Endodermal cell (in vitro differentiated cells): ENCODE measurements at regions not wholly inside any gene's neighbourhood (a gene's known extent, or its start where the extent isn't known, plus 50 kb on each side); places are given as distances from the start of the nearest gene placed in this dataset.

Source experiments
- DNase-seq: peaks from one replicate; pipeline ENCODE4 v3.0.0-alpha.2; 2017
- H3K27ac ChIP-seq: 2 replicates; pipeline ENCODE4 v1.5.1; 2013; ENCODE audit warnings: mild to moderate bottlenecking, low read depth, low read length, moderate library complexity
- H3K27me3 ChIP-seq: 2 replicates; pipeline ENCODE4 v1.6.1; 2013; ENCODE audit warnings: mild to moderate bottlenecking, low read length, moderate library complexity; ENCODE audit not compliant: insufficient read depth, control insufficient read depth, poor library complexity, severe bottlenecking
- H3K36me3 ChIP-seq: 2 replicates; pipeline ENCODE4 v1.7.0; 2013; ENCODE audit warnings: mild to moderate bottlenecking, low read length, moderate library complexity; ENCODE audit not compliant: control insufficient read depth, insufficient read depth
- H3K4me1 ChIP-seq: one replicate; pipeline ENCODE4 v1.7.0; 2013; ENCODE audit warnings: low read length; ENCODE audit not compliant: control insufficient read depth, insufficient read depth
- H3K4me3 ChIP-seq: 2 replicates; pipeline ENCODE4 v1.5.1; 2013; ENCODE audit warnings: mild to moderate bottlenecking, low read length, moderate library complexity
- H3K9ac ChIP-seq: 2 replicates; pipeline ENCODE4 v1.6.1; 2013; ENCODE audit warnings: mild to moderate bottlenecking, low read length, moderate library complexity; ENCODE audit not compliant: poor library complexity, severe bottlenecking; ENCODE audit errors: extremely low read depth
- H3K9me3 ChIP-seq: 2 replicates; pipeline ENCODE4 v1.6.1; 2013; ENCODE audit warnings: mild to moderate bottlenecking, low read length, moderate library complexity; ENCODE audit not compliant: control insufficient read depth
- H3K27ac Mint-ChIP-seq: 2 replicates; pipeline ENCODE4 v1.8.0; 2020; ENCODE audit warnings: mixed read lengths
- H3K27me3 Mint-ChIP-seq: 2 replicates; pipeline ENCODE4 v1.8.0; 2021; ENCODE audit warnings: mild to moderate bottlenecking, mixed read lengths; ENCODE audit not compliant: insufficient read depth
- H3K36me3 Mint-ChIP-seq: 2 replicates; pipeline ENCODE4 v1.8.0; 2020; ENCODE audit warnings: low read depth, mixed read lengths
- H3K4me1 Mint-ChIP-seq: 2 replicates; pipeline ENCODE4 v1.8.0; 2020; ENCODE audit warnings: mixed read lengths
- H3K4me3 Mint-ChIP-seq: 2 replicates; pipeline ENCODE4 v1.8.0; 2020; ENCODE audit warnings: mild to moderate bottlenecking, moderate library complexity, mixed read lengths
- H3K9me3 Mint-ChIP-seq: 2 replicates; pipeline ENCODE4 v1.8.0; 2020; ENCODE audit warnings: mild to moderate bottlenecking, mixed read lengths
- WGBS, 2 experiments: methylation state at CpG; one replicate each; pipeline versions ENCODE4 v1.1.5 to v1.1.7; 2013; ENCODE audit warnings: missing lambda C conversion rate in 2 of 2, mixed read lengths in 1 of 2; ENCODE audit not compliant: insufficient coverage in 1 of 2, insufficient read length in 1 of 2; 5-methylcytosine and 5-hydroxymethylcytosine counted together
- TF ChIP-seq, protein P1 (sequence below): fragments of 200-600 bp; sonication (generic); conservative IDR thresholded peaks from 2 replicates; pipeline ENCODE4 v1.5.0; 2021; ENCODE audit warnings: antibody characterized with exemption, mild to moderate bottlenecking

DNA sequence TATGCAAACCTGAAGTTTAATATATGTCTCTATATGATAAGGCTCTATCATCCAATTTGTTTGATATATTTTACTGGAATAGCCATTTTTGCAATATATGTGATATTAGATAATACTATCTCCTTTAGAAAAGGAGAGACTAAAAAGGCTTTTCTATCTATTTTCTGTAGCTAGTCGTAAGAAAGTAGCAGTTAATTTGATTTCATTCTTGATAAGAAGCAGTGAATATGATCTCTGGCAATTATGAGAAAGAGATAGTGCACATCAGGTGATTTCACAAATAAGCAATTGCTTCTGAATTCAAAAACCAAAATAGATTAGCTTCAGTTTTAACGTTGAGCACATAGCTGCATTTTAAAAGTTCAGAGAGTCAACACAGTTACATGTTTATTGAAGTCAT lies 1318.4 kb downstream of the CDH8 start:
- TF ChIP-seq, protein P1, sequence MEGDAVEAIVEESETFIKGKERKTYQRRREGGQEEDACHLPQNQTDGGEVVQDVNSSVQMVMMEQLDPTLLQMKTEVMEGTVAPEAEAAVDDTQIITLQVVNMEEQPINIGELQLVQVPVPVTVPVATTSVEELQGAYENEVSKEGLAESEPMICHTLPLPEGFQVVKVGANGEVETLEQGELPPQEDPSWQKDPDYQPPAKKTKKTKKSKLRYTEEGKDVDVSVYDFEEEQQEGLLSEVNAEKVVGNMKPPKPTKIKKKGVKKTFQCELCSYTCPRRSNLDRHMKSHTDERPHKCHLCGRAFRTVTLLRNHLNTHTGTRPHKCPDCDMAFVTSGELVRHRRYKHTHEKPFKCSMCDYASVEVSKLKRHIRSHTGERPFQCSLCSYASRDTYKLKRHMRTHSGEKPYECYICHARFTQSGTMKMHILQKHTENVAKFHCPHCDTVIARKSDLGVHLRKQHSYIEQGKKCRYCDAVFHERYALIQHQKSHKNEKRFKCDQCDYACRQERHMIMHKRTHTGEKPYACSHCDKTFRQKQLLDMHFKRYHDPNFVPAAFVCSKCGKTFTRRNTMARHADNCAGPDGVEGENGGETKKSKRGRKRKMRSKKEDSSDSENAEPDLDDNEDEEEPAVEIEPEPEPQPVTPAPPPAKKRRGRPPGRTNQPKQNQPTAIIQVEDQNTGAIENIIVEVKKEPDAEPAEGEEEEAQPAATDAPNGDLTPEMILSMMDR: no peak
- Histone ChIP-seq H3K9me3 (peaks cover 10% of the 10 kb centered on the region), H3K36me3 (no peaks in the 10 kb centered on the region), H3K4me3 (no peak overlapping the region), H3K27me3 (no peaks in the 10 kb centered on the region), H3K27ac (no peak overlapping the region), H3K4me1 (no peaks in the 10 kb centered on the region), H3K9ac (no peak overlapping the region)
- H3K36me3 Mint-ChIP-seq: no peaks in the 10 kb centered on the region
- no peak overlapping the region for H3K4me3 Mint-ChIP-seq
- peaks cover 9% of the 10 kb centered on the region for H3K9me3 Mint-ChIP-seq
- 92 to 93% methylated on average over 2 of the region's 2 CpGs for WGBS, 2 experiments
- no peak overlapping the region for H3K27ac Mint-ChIP-seq
- DNase-seq: no peak
- no peaks in the 10 kb centered on the region for H3K4me1 Mint-ChIP-seq
- no peaks in the 10 kb centered on the region for H3K27me3 Mint-ChIP-seq

DNA sequence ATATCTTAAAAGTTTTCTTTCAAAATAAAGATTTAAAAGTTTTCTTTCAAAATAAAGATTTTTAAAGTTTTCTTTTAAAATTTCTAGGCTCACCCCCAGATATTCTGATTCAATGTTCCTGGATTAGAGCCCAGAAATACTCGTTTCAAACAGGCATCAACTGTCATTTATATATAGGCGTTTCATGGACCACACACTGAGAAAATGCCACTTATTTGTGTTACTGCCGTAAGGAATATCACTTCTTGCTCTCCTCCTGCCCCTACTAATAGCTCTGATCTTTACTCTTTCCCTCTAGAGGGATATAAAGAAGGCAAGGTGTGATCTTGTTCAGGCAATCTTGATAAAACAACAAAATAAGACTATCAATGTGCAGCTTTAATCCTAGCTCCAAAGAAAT lies 1324.1 kb downstream of the CDH8 start:
- H3K4me1 Mint-ChIP-seq: no peaks in the 10 kb centered on the region
- H3K36me3 Mint-ChIP-seq: no peaks in the 10 kb centered on the region
- 84 to 85% methylated on average over 3 of the region's 3 CpGs for WGBS, 2 experiments
- Histone ChIP-seq H3K27me3 (no peaks in the 10 kb centered on the region), H3K9ac (no peak overlapping the region), H3K36me3 (no peaks in the 10 kb centered on the region), H3K4me1 (no peaks in the 10 kb centered on the region), H3K4me3 (no peak overlapping the region), H3K9me3 (no peaks in the 10 kb centered on the region), H3K27ac (no peak overlapping the region)
- H3K4me3 Mint-ChIP-seq: no peak overlapping the region
- H3K9me3 Mint-ChIP-seq: no peaks in the 10 kb centered on the region
- TF ChIP-seq, protein P1: no peak
- no peak for DNase-seq
- H3K27me3 Mint-ChIP-seq: no peaks in the 10 kb centered on the region
- H3K27ac Mint-ChIP-seq: no peak overlapping the region

DNA sequence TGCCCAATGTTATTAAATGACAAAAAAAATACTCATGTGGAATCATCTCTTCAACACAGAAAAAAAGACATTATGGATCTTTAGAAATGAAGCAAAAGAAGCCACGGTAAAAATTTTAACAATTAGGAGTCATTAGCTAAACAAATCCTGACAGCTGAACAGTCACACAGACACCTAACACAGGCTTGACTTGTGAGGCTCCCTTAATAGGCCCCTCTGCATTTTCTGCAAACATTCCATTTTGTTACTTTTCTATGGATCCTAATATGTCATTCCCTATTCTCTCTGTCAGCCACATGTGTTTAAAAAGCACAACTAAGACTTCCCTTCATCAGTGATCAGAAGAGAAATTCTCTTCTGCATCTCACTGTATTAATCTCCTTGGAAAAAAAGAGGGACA lies 1331.5 kb downstream of the CDH8 start:
- Histone ChIP-seq H3K27ac (no peak overlapping the region), H3K27me3 (no peaks in the 10 kb centered on the region), H3K36me3 (no peaks in the 10 kb centered on the region), H3K9ac (no peak overlapping the region), H3K9me3 (no peaks in the 10 kb centered on the region), H3K4me1 (no peaks in the 10 kb centered on the region), H3K4me3 (no peak overlapping the region)
- Mint-ChIP-seq H3K4me1 (no peaks in the 10 kb centered on the region), H3K36me3 (no peaks in the 10 kb centered on the region), H3K4me3 (no peak overlapping the region), H3K9me3 (no peaks in the 10 kb centered on the region), H3K27me3 (no peaks in the 10 kb centered on the region), H3K27ac (no peak overlapping the region)
- TF ChIP-seq, protein P1: no peak
- 86 to 100% methylated on average over 1 of the region's 1 CpG for WGBS, 2 experiments
- no peak for DNase-seq
